HUES6 (cell line): ENCODE measurements at regions not wholly inside any gene's neighbourhood (a gene's known extent, or its start where the extent isn't known, plus 50 kb on each side); places are given as distances from the start of the nearest gene placed in this dataset.

ENCODE experiments used
- H3K27ac ChIP-seq: 2 replicates; pipeline ENCODE4 v1.7.0; 2013; ENCODE audit warnings: low read depth, mild to moderate bottlenecking, low read length, inconsistent platforms
- H3K27me3 ChIP-seq: 2 replicates; pipeline ENCODE4 v1.6.1; 2013; ENCODE audit warnings: low read length; ENCODE audit not compliant: control insufficient read depth, insufficient read depth
- H3K36me3 ChIP-seq: 2 replicates; pipeline ENCODE4 v1.6.1; 2013; ENCODE audit warnings: low read length; ENCODE audit not compliant: control insufficient read depth, insufficient read depth
- H3K4me1 ChIP-seq: 2 replicates; pipeline ENCODE4 v1.6.1; 2013; ENCODE audit warnings: low read length; ENCODE audit not compliant: control insufficient read depth, insufficient read depth
- H3K4me3 ChIP-seq: 2 replicates; pipeline ENCODE4 v1.5.1; 2013; ENCODE audit warnings: low read depth, low read length
- H3K9ac ChIP-seq: one replicate; pipeline ENCODE4 v1.6.1; 2013; ENCODE audit warnings: mild to moderate bottlenecking, low read length
- H3K9me3 ChIP-seq: 2 replicates; pipeline ENCODE4 v1.6.1; 2013; ENCODE audit warnings: low read depth, low read length; ENCODE audit not compliant: control insufficient read depth, insufficient read depth

GRCh38 chr6:18586133-18586532 is 199.0 kb downstream of the RNF144B start:
- H3K4me1 ChIP-seq = peaks cover 6% of the 10 kb centered on the region; the same call in 1 of the 2 replicates
- no peak overlapping the region for H3K27ac ChIP-seq
- no peak overlapping the region for H3K4me3 ChIP-seq
- H3K27me3 ChIP-seq = no peaks in the 10 kb centered on the region
- H3K9ac ChIP-seq = no peak overlapping the region
- no peaks in the 10 kb centered on the region for H3K36me3 ChIP-seq
- no peaks in the 10 kb centered on the region for H3K9me3 ChIP-seq

GRCh38 chr6:18595774-18596530 is 208.8 kb downstream of the RNF144B start:
- no peaks in the 10 kb centered on the region for H3K36me3 ChIP-seq
- no peaks in the 10 kb centered on the region for H3K9me3 ChIP-seq
- no peak overlapping the region for H3K27ac ChIP-seq
- no peak overlapping the region for H3K4me3 ChIP-seq
- peaks cover 4% of the 10 kb centered on the region; the same call in 1 of the 2 replicates for H3K4me1 ChIP-seq
- H3K27me3 ChIP-seq = no peaks in the 10 kb centered on the region
- H3K9ac ChIP-seq = no peak overlapping the region

DNA sequence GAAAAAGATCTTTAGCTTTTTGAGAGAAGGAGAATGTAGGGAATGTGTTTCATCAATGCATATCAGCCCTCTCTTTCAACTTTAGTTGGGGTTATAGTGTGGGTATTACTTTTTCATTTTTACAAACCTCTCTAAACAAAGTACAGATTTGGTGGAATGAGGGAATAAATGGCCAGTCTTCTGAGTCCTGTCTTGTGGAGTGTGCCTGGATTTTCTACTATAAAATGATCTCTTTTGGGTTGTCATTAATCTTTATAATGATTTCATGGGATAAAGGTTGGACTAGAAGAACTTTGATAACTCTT is 209.3 kb downstream of the RNF144B start:
- no peak overlapping the region for H3K9ac ChIP-seq
- H3K4me3 ChIP-seq = no peak overlapping the region
- no peaks in the 10 kb centered on the region for H3K9me3 ChIP-seq
- H3K36me3 ChIP-seq = no peaks in the 10 kb centered on the region
- H3K27ac ChIP-seq = no peak overlapping the region
- H3K27me3 ChIP-seq = no peaks in the 10 kb centered on the region
- peaks cover 4% of the 10 kb centered on the region; the same call in 1 of the 2 replicates for H3K4me1 ChIP-seq

DNA sequence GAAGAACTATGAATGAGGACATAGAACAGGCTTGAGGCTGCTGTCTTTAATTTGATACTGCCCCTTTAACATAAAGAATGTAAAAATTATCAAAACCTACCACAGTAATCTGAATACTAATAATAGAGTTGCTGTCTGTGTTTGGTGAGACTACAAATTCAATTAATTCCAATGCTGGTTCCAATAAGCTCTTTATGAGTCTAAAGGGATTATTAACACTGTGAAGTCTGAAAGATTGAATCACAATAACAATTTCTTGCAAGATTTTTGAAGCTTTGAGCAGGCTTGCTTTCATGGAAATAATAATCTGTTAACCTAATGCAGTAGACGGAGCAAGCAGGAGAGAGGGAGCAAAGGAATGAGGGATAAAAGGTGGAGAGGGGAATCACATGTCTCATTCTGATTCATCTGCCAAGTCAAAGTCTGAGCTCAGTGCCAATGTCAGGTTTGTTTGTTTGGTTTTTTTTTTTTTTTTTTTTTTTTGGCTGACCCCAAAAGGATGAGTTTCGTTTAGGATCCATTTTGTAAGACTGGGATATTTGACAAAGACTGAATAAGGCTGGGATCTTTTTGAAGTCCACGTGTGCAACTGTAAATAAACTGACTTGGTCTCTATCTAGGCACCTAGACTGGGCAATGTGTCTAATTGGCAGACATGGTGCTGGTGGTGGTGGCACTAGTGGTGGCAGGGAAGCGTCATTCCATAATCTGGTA is 211.6 kb downstream of the RNF144B start:
- Histone ChIP-seq H3K9me3 (no peaks in the 10 kb centered on the region), H3K36me3 (no peaks in the 10 kb centered on the region), H3K9ac (no peak overlapping the region), H3K4me1 (peaks cover 4% of the 10 kb centered on the region; the same call in 1 of the 2 replicates), H3K27ac (no peak overlapping the region), H3K4me3 (no peak overlapping the region), H3K27me3 (no peaks in the 10 kb centered on the region)

DNA sequence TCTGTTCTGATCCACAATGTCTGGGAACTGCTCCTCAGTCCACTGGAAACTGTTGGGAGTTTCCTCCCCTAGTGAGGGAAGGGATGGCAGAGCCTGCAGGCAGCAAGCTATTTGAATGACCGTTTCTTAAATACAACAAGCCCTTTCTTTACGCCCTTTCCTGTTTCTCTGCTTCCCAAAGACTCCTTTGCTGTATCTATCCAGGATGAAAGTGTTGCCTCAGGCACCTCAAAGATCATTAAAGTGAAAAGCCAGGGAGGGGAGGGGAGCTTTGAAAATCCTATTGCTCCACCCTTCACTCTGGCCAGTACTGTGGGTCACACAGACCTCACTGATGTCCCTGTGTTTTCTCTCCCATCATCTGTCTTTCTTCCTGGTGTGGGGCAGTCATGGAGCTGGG is 213.1 kb downstream of the RNF144B start:
- H3K9me3 ChIP-seq = no peaks in the 10 kb centered on the region
- no peak overlapping the region for H3K27ac ChIP-seq
- H3K9ac ChIP-seq = no peak overlapping the region
- H3K4me1 ChIP-seq = peaks cover 4% of the 10 kb centered on the region; the same call in 1 of the 2 replicates
- no peaks in the 10 kb centered on the region for H3K27me3 ChIP-seq
- no peak overlapping the region for H3K4me3 ChIP-seq
- H3K36me3 ChIP-seq = no peaks in the 10 kb centered on the region

DNA sequence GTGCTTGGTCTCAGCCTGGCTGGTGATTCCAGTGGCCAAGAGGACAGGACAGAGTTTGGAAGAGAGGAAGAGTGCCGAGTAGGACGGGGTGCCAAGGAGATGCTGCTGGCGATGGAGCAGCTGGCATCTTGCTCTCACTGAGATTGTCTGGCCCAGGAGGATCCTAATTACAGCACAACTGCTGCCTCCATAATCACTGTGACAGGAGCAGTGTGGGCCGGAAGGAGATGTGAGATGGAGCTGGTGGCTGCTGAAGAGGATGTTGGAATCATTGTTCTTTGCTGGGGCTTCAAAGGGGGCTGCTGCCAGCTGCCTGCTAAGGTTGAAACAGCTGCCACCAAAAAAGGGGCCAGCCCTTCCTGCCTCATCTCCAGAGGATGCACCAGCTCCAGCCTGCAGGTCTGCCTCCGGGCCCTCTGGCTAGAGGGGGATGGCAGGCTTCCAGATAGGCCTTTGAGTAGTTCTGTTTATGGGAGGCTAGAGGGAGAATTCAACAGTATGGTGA is 214.4 kb downstream of the RNF144B start:
- H3K36me3 ChIP-seq = no peaks in the 10 kb centered on the region
- peaks cover 4% of the 10 kb centered on the region; the same call in 1 of the 2 replicates for H3K4me1 ChIP-seq
- no peaks in the 10 kb centered on the region for H3K27me3 ChIP-seq
- no peak overlapping the region for H3K27ac ChIP-seq
- H3K4me3 ChIP-seq = no peak overlapping the region
- H3K9me3 ChIP-seq = no peaks in the 10 kb centered on the region
- H3K9ac ChIP-seq = no peak overlapping the region

DNA sequence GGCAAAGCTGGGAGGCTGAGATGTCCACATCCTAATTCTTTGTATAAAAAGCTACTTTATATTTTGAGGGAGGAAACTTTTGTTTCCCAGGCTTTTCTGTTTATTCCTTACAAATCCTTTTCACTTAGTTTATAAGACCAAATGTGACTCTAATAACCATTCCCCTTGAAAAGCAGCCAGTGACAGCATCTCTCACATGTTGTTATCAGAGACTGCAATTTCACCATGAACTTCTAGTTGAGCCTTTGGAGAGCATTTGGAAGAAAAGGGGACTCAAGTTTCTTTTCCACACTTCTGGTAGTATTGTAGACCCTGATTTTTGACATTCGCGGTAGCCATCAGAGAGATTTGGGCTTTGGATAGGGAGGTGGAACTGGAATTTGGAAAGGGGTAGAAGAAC is 215.8 kb downstream of the RNF144B start:
- Histone ChIP-seq H3K27ac (no peak overlapping the region), H3K9me3 (0 out of 2 replicates have a peak, but pooled peaks cover 3% of the 10 kb centered on the region), H3K9ac (no peak overlapping the region), H3K4me3 (no peak overlapping the region), H3K36me3 (no peaks in the 10 kb centered on the region), H3K27me3 (no peaks in the 10 kb centered on the region), H3K4me1 (peaks cover 4% of the 10 kb centered on the region; the same call in 1 of the 2 replicates)

DNA sequence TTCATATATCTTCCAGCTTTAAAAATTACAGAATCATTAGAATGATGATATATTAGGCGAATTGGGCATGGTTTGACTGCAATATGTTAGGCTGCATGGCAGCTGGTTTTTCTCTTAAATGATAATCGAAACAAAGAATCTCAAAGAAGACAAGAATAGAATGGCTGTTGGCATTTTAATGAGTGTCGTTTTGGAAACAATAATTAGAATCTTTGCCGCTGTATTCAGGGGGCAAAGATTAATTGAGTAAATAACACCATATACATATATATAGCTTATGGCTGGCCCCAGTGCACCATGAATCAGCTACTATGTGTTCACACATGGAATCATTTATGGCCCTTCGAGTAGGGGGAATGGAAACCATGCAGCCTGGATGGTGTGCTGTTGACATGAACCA is 216.2 kb downstream of the RNF144B start:
- no peaks in the 10 kb centered on the region for H3K36me3 ChIP-seq
- H3K4me3 ChIP-seq = no peak overlapping the region
- no peaks in the 10 kb centered on the region for H3K27me3 ChIP-seq

GRCh38 chr6:18605841-18606240 is 218.7 kb downstream of the RNF144B start:
- no peak overlapping the region for H3K4me3 ChIP-seq
- no peaks in the 10 kb centered on the region for H3K27me3 ChIP-seq
- 0 out of 2 replicates have a peak, but pooled peaks cover 6% of the 10 kb centered on the region for H3K9me3 ChIP-seq

More for the DNA sequence above, 216.2 kb downstream of the RNF144B start:
- H3K9me3 ChIP-seq = 0 out of 2 replicates have a peak, but pooled peaks cover 5% of the 10 kb centered on the region
- no peak overlapping the region for H3K27ac ChIP-seq
- no peak overlapping the region for H3K9ac ChIP-seq
- peaks cover 4% of the 10 kb centered on the region; the same call in 1 of the 2 replicates for H3K4me1 ChIP-seq

DNA sequence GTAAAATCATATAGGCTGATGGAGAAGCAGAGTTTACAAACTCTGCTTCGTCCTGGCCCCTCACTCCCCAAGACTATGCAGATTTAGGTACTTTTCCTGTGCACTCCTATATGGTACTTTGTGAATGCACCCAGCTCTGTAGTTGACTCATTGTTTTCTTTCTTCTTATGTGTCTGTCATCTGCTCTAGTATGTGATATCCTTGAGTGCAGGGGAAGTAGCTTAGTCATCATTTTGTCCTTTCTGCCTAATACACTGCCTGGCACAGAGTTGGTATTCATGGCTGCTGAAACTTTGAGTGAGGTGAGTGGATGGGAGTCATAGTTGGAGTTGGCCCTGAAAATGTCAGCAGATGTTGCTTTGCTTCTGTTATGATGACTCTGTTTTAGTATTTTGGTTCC is 222.6 kb downstream of the RNF144B start:
- no peak overlapping the region for H3K27ac ChIP-seq

More at GRCh38 chr6:18605841-18606240, 218.7 kb downstream of the RNF144B start:
- Histone ChIP-seq H3K36me3 (no peaks in the 10 kb centered on the region), H3K9ac (no peak overlapping the region), H3K27ac (no peak overlapping the region), H3K4me1 (no peaks in the 10 kb centered on the region)

GRCh38 chr6:18613319-18613925 is 226.3 kb downstream of the RNF144B start:
- Histone ChIP-seq H3K27ac (no peak overlapping the region), H3K4me3 (no peak overlapping the region), H3K9me3 (peaks cover 13% of the 10 kb centered on the region), H3K9ac (no peak overlapping the region), H3K27me3 (no peaks in the 10 kb centered on the region), H3K4me1 (no peaks in the 10 kb centered on the region), H3K36me3 (no peaks in the 10 kb centered on the region)

More for the DNA sequence above, 222.6 kb downstream of the RNF144B start:
- no peak overlapping the region for H3K9ac ChIP-seq
- 0 out of 2 replicates have a peak, but pooled peaks cover 6% of the 10 kb centered on the region for H3K9me3 ChIP-seq
- no peaks in the 10 kb centered on the region for H3K36me3 ChIP-seq
- H3K4me3 ChIP-seq = no peak overlapping the region
- no peaks in the 10 kb centered on the region for H3K4me1 ChIP-seq
- H3K27me3 ChIP-seq = no peaks in the 10 kb centered on the region
